Hepatocyte (in vitro differentiated cells): ENCODE measurements at regions not wholly inside any gene's neighbourhood (a gene's known extent, or its start where the extent isn't known, plus 50 kb on each side); places are given as distances from the start of the nearest gene placed in this dataset.
A peak's percentile ranks its signal among the peaks of the same experiment; 100 is the strongest.

Experiments used
- DNase-seq: peaks from one replicate; pipeline ENCODE4 v3.0.0-alpha.2; 2016; ENCODE audit warnings: low spot score
- H2AFZ ChIP-seq: fragments of 200-600 bp; sonication (generic); 2 replicates; pipeline ENCODE4 v1.6.0; 2016; ENCODE audit warnings: antibody characterized with exemption, mild to moderate bottlenecking
- H3K27ac ChIP-seq: fragments of 200-600 bp; sonication (generic); 2 replicates; pipeline ENCODE4 v1.5.1; 2016; ENCODE audit warnings: mild to moderate bottlenecking
- H3K27me3 ChIP-seq: fragments of 200-600 bp; sonication (generic); 2 replicates; pipeline ENCODE4 v1.6.1; 2016
- H3K36me3 ChIP-seq: fragments of 200-600 bp; sonication (generic); replicated peaks from 2 replicates; pipeline ENCODE4 v1.5.1; 2016; ENCODE audit warnings: low read depth; ENCODE audit not compliant: insufficient read depth
- H3K4me1 ChIP-seq: fragments of 200-600 bp; sonication (generic); 2 replicates; pipeline ENCODE4 v1.5.1; 2016; ENCODE audit warnings: mild to moderate bottlenecking, moderate library complexity; ENCODE audit not compliant: insufficient read depth
- H3K4me2 ChIP-seq: fragments of 200-600 bp; sonication (generic); 2 replicates; pipeline ENCODE4 v1.6.0; 2016
- H3K4me3 ChIP-seq: fragments of 200-600 bp; sonication (generic); 2 replicates; pipeline ENCODE4 v1.5.1; 2016; ENCODE audit warnings: mild to moderate bottlenecking
- H3K79me2 ChIP-seq: fragments of 200-600 bp; sonication (generic); 2 replicates; pipeline ENCODE4 v1.6.0; 2017; ENCODE audit warnings: mild to moderate bottlenecking
- H3K9me2 ChIP-seq: fragments of 200-600 bp; sonication (generic); replicated peaks from 2 replicates; pipeline ENCODE4 v1.6.0; 2017; ENCODE audit warnings: mild to moderate bottlenecking; ENCODE audit not compliant: insufficient read depth
- H3K9me3 ChIP-seq: fragments of 200-600 bp; sonication (generic); 2 replicates; pipeline ENCODE4 v1.5.1; 2016; ENCODE audit warnings: low read depth, mild to moderate bottlenecking
- H4K20me1 ChIP-seq: fragments of 200-600 bp; sonication (generic); 2 replicates; pipeline ENCODE4 v1.6.0; 2016; ENCODE audit warnings: mild to moderate bottlenecking; ENCODE audit not compliant: insufficient read depth, poor library complexity, severe bottlenecking
- CTCF ChIP-seq: fragments of 200-600 bp; sonication (generic); IDR thresholded peaks from 2 replicates; pipeline ENCODE4 v1.5.1; 2016; ENCODE audit warnings: antibody characterized with exemption, mild to moderate bottlenecking; ENCODE audit not compliant: poor library complexity
- EZH2 ChIP-seq: fragments of 200-600 bp; sonication (generic); IDR thresholded peaks from 2 replicates; pipeline ENCODE4 v1.6.1; 2016; ENCODE audit warnings: antibody characterized with exemption, mild to moderate bottlenecking, borderline replicate concordance
- EZH2phosphoT487 ChIP-seq: fragments of 200-600 bp; sonication (generic); IDR thresholded peaks from one replicate; pipeline ENCODE4 v1.6.1; 2018; ENCODE audit warnings: antibody characterized with exemption, mild to moderate bottlenecking, low read depth, moderate library complexity; ENCODE audit not compliant: unreplicated experiment, severe bottlenecking
- WGBS: methylation state at CpG from one replicate; pipeline ENCODE4 v1.1.6; 2016; ENCODE audit warnings: low lambda C conversion rate; ENCODE audit errors: missing lambda C conversion rate; 5-methylcytosine and 5-hydroxymethylcytosine counted together

DNA sequence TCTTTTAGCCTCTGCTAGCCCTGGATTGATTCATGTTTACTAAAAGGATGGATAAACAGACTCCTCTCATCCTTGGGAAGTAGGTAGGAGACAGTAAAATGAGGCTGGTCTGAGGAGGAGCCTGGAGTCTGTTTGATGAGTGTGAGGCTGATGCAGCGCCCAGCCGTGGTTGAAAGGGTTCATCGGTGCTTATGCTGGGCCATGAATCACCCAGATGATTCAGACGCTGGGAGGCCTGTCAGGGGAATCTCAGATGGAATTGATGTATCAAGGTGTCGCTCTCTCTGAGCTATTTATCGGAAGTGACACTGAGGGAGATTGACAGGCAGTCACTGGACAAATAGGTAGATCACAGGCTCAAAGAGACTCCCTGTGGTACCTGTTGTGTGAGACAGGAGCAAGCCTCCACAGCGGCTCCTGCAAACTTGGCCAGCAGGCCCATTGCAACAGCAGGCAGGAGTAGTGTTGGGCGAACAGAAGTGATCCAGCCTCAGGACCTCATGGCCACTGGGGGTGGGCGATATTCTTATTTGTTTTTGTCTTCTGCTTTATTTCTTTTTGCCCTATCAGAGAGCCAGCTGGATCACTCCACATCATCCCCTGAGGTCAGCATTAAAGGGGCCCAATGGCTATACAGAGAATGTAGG, 109.9 kb upstream of the CADM1 start:
- TF ChIP-seq EZH2phosphoT487 (no peak), EZH2 (no peak), CTCF (no peak)
- Histone ChIP-seq H3K9me3 (no peaks in the 10 kb centered on the region), H4K20me1 (no peaks in the 10 kb centered on the region), H3K4me3 (no peak overlapping the region), H3K27ac (no peak overlapping the region), H2AFZ (no peak overlapping the region), H3K36me3 (no peaks in the 10 kb centered on the region), H3K4me2 (no peak overlapping the region), H3K4me1 (no peaks in the 10 kb centered on the region), H3K9me2 (no peaks in the 10 kb centered on the region), H3K79me2 (no peaks in the 10 kb centered on the region), H3K27me3 (no peaks in the 10 kb centered on the region)
- DNase-seq: peak; percentile 34
- 70% methylated on average over 9 of the region's 9 CpGs for WGBS

DNA sequence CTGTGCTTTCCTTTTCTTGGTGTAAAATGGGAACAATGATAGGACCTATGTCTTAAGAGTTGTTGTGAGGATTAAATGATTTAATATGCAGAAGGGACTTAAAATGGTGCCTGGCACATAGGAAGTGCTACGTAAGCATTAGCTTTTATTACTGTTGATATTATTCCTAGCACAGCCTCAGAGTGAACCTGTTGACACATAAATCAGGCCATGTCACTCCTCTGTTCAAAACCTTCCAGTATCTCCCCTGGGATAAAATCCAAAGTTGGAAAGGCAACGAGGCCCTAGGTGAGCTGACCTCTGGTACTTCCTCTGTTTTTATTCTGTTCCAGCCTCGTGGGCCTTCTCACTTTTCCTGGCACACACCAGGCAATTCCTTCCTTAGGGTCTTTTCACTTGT, 108.8 kb upstream of the CADM1 start:
- 92% methylated on average over 3 of the region's 3 CpGs for WGBS
- H3K79me2 ChIP-seq: no peaks in the 10 kb centered on the region
- H4K20me1 ChIP-seq: no peaks in the 10 kb centered on the region
- no peaks in the 10 kb centered on the region for H3K4me1 ChIP-seq
- no peak for TF ChIP-seq EZH2
- no peak for TF ChIP-seq EZH2phosphoT487
- TF ChIP-seq CTCF: no peak
- H3K9me3 ChIP-seq: no peaks in the 10 kb centered on the region
- H3K4me2 ChIP-seq: no peak overlapping the region
- H3K27ac ChIP-seq: no peak overlapping the region
- H3K27me3 ChIP-seq: no peaks in the 10 kb centered on the region
- no peak for DNase-seq
- H3K36me3 ChIP-seq: no peaks in the 10 kb centered on the region
- H2AFZ ChIP-seq: no peak overlapping the region
- H3K4me3 ChIP-seq: no peak overlapping the region
- H3K9me2 ChIP-seq: no peaks in the 10 kb centered on the region

DNA sequence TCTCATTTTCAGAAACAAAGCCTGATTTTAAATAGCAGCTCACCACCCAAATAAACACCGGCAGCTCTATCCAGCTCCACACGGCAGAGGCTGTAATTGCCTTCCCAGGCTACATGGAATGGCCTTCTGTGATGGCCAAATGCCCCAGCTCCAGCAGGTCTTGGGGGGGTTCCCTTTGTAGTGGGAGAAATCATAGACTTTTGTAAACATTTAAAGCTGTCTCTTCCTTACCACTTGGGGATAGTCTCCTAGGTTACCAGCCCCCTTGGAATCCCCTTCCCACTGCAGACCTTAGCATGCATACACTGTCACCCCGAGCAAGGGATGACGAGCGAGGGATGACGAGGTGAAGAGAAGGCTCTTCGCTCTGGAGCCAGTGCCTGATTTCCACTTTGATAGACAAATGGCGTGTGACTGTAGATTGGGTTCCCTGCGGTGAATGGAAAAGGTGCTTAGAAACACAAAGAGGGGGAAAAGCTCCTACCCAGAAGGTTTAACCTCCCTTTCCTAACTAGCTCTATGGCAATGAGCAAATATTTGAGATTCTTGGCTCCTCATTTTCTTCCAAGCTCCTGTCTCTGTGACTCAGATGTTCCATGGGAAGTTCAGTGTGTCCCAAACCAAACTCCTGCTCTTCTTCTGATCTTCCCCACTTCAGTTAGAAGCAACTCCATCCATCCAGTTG, 108.0 kb upstream of the CADM1 start:
- H3K4me2 ChIP-seq: no peak overlapping the region
- no peak for DNase-seq
- H3K4me1 ChIP-seq: no peaks in the 10 kb centered on the region
- 76% methylated on average over 9 of the region's 9 CpGs for WGBS
- H3K27me3 ChIP-seq: no peaks in the 10 kb centered on the region
- no peaks in the 10 kb centered on the region for H3K36me3 ChIP-seq
- no peak overlapping the region for H3K4me3 ChIP-seq
- no peak overlapping the region for H2AFZ ChIP-seq
- H3K9me3 ChIP-seq: no peaks in the 10 kb centered on the region
- H3K79me2 ChIP-seq: no peaks in the 10 kb centered on the region
- no peaks in the 10 kb centered on the region for H4K20me1 ChIP-seq
- TF ChIP-seq EZH2phosphoT487 (no peak), EZH2 (no peak), CTCF (no peak)
- no peaks in the 10 kb centered on the region for H3K9me2 ChIP-seq
- no peak overlapping the region for H3K27ac ChIP-seq
